BE2C (cell line): ENCODE measurements at regions not wholly inside any gene's neighbourhood (a gene's known extent, or its start where the extent isn't known, plus 50 kb on each side); places are given as distances from the start of the nearest gene placed in this dataset.

Source experiments
- DNase-seq: peaks from one replicate; pipeline ENCODE4 v3.0.0-alpha.2; 2020
- H3K27me3 ChIP-seq: fragments of 250-450 bp; sonication (Bioruptor Pico); 2 replicates; pipeline ENCODE4 v1.5.1; 2020; ENCODE audit warnings: mild to moderate bottlenecking
- H3K36me3 ChIP-seq: fragments of 250-450 bp; sonication (Bioruptor Pico); 2 replicates; pipeline ENCODE4 v1.5.1; 2020; ENCODE audit warnings: mild to moderate bottlenecking
- H3K4me1 ChIP-seq: fragments of 250-450 bp; sonication (Bioruptor Pico); 2 replicates; pipeline ENCODE4 v1.5.1; 2020
- H3K4me3 ChIP-seq: 2 replicates; pipeline ENCODE4 v1.5.1; 2011; ENCODE audit warnings: low read depth, low read length
- H3K9me3 ChIP-seq: fragments of 250-450 bp; sonication (Bioruptor Pico); 2 replicates; pipeline ENCODE4 v1.5.1; 2020
- CTCF ChIP-seq: IDR thresholded peaks from 2 replicates; pipeline ENCODE4 v1.5.1; 2012; ENCODE audit warnings: mild to moderate bottlenecking, low read depth, low read length

GRCh38 chr6:1237636-1238035 lies 74.3 kb upstream of the FOXQ1 start:
- no peak for DNase-seq
- no peak for TF ChIP-seq CTCF
- no peaks in the 10 kb centered on the region for H3K9me3 ChIP-seq
- H3K36me3 ChIP-seq, result no peaks in the 10 kb centered on the region
- no peak overlapping the region for H3K4me3 ChIP-seq
- peaks cover 13% of the 10 kb centered on the region; the same call in 1 of the 2 replicates for H3K27me3 ChIP-seq
- H3K4me1 ChIP-seq, result no peaks in the 10 kb centered on the region

DNA sequence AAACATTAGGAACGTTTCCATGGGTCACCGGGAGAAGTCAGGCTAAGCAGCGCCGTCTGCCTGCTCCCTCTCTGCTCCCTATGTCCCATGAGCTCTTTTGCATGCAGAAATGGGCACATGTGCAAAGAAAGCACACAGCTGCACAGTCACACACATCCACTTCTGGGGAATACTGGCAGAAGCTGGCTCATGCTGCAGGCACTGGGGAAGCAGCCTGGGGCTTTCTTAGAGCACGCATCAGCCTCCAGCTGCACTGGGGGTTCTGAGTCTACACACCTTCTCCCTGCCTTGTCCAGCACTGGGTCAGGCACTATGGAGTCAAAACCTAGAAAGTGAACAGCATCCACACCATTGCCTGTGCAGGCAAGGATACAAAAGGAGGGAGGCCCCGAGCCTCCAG lies 76.1 kb upstream of the FOXQ1 start:
- peaks cover 21% of the 10 kb centered on the region; the same call in 1 of the 2 replicates for H3K27me3 ChIP-seq
- DNase-seq, result no peak
- H3K4me1 ChIP-seq, result no peaks in the 10 kb centered on the region
- no peaks in the 10 kb centered on the region for H3K9me3 ChIP-seq
- no peak overlapping the region for H3K4me3 ChIP-seq
- no peak for TF ChIP-seq CTCF
- H3K36me3 ChIP-seq, result no peaks in the 10 kb centered on the region

DNA sequence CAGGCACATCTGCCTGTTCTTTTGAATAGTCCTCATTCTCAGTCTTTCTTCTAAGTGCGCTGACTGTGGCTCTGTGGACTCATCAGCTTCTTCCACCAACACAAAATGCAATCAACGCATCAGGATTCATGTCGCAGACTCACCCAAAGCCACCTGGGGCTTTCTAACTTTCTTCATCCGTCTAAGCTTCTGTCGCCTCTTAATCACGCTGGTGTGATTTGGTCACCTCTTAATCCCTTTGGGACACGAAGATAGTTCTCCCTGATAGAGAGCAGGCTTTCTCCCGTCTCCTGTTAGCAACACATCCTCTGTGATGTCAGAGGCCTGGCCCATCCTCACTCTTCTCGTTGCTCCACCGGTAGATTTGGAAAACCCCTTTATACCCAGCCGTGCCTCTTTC lies 78.0 kb upstream of the FOXQ1 start:
- Histone ChIP-seq H3K4me3 (no peak overlapping the region), H3K4me1 (no peaks in the 10 kb centered on the region), H3K9me3 (no peaks in the 10 kb centered on the region), H3K27me3 (peaks cover 21% of the 10 kb centered on the region), H3K36me3 (no peaks in the 10 kb centered on the region)
- no peak for DNase-seq
- TF ChIP-seq CTCF, result no peak

- peaks cover 24% of the 10 kb centered on the region for H3K27me3 ChIP-seq
- no peak for DNase-seq
- H3K9me3 ChIP-seq, result no peaks in the 10 kb centered on the region
- no peak for TF ChIP-seq CTCF
- no peak overlapping the region for H3K4me3 ChIP-seq
- no peaks in the 10 kb centered on the region for H3K36me3 ChIP-seq
- no peaks in the 10 kb centered on the region for H3K4me1 ChIP-seq
Observed at GRCh38 chr6:1232578-1232977, 79.3 kb upstream of the FOXQ1 start.

GRCh38 chr6:1231941-1232340 lies 80.0 kb upstream of the FOXQ1 start:
- H3K4me1 ChIP-seq, result no peaks in the 10 kb centered on the region
- TF ChIP-seq CTCF, result no peak
- no peaks in the 10 kb centered on the region for H3K36me3 ChIP-seq
- H3K9me3 ChIP-seq, result no peaks in the 10 kb centered on the region
- DNase-seq, result no peak
- H3K27me3 ChIP-seq, result peaks cover 23% of the 10 kb centered on the region
- H3K4me3 ChIP-seq, result no peak overlapping the region

GRCh38 chr6:1230689-1231605 lies 81.0 kb upstream of the FOXQ1 start:
- Histone ChIP-seq H3K27me3 (peaks cover 30% of the 10 kb centered on the region), H3K36me3 (no peaks in the 10 kb centered on the region), H3K4me3 (no peak overlapping the region), H3K9me3 (no peaks in the 10 kb centered on the region), H3K4me1 (no peaks in the 10 kb centered on the region)
- no peak for TF ChIP-seq CTCF
- DNase-seq, result no peak
